ENCODE measurements at regions not wholly inside any gene's neighbourhood (a gene's known extent, or its start where the extent isn't known, plus 50 kb on each side); places are given as distances from the start of the nearest gene placed in this dataset.

DNA sequence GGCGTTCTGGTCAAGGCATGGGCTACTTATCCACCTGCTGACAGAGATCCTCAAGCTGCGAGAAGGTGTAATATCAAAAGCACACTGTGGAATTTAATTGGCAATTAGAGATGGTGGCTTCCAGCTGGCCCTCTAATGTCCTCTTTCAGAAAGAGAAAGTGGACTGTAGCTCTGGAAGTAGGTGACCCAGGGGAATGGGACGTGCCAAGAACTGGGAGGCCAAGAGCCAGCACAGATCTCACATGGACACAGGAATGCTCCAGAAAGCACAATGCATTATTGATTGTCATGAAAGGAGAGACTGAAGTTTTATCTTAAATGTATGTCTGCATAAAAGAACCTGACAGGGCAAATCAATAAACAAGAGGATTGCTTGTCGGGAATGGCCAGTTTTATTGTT, 198.6 kb upstream of the CDH4 start:
- Histone ChIP-seq H3K4me3 (no peak overlapping the region), H3K27me3 (ENCODE audit: control insufficient read depth in 3 of 3, insufficient read depth in 3 of 3, low read length in 2 of 3) (no peaks in the 10 kb centered on the region), H3K27ac (ENCODE audit: low read depth in 1 of 2, low read length in 1 of 2) (no peak overlapping the region), H3K36me3 (ENCODE audit: control insufficient read depth in 4 of 4, insufficient read depth in 4 of 4, low read length in 4 of 4) (no peaks in the 10 kb centered on the region), H3K9ac (ENCODE audit: insufficient read depth in 1 of 2, low read length in 2 of 2) (no peak overlapping the region), H3K9me3 (ENCODE audit: control insufficient read depth in 4 of 4, insufficient read depth in 3 of 4, low read length in 3 of 4) (peaks cover 0 to 4% (median 1%) of the 10 kb centered on the region in 4 donors), H3K4me1 (ENCODE audit: control insufficient read depth in 5 of 5, insufficient read depth in 5 of 5, low read length in 5 of 5) (peaks cover 0 to 34% (median 13%) of the 10 kb centered on the region in 5 donors)
- DNase-seq, result no peak
- ATAC-seq (ENCODE audit: insufficient read depth, low FRiP score), result no peak
- TF ChIP-seq, protein P1, sequence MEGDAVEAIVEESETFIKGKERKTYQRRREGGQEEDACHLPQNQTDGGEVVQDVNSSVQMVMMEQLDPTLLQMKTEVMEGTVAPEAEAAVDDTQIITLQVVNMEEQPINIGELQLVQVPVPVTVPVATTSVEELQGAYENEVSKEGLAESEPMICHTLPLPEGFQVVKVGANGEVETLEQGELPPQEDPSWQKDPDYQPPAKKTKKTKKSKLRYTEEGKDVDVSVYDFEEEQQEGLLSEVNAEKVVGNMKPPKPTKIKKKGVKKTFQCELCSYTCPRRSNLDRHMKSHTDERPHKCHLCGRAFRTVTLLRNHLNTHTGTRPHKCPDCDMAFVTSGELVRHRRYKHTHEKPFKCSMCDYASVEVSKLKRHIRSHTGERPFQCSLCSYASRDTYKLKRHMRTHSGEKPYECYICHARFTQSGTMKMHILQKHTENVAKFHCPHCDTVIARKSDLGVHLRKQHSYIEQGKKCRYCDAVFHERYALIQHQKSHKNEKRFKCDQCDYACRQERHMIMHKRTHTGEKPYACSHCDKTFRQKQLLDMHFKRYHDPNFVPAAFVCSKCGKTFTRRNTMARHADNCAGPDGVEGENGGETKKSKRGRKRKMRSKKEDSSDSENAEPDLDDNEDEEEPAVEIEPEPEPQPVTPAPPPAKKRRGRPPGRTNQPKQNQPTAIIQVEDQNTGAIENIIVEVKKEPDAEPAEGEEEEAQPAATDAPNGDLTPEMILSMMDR (IDR thresholded peaks at IDR 0.05; ENCODE audit: control extremely low read depth, extremely low read depth), result no peak
- WGBS, 2 donors, result 81 to 83% methylated on average over 4 of the region's 4 CpGs

- peak in 1 of 3 donors; percentile 18 for DNase-seq
- WGBS, 2 donors, result 50 to 58% methylated on average over 7 of the region's 7 CpGs
- TF ChIP-seq, protein P1 (IDR thresholded peaks at IDR 0.05; ENCODE audit: control extremely low read depth, extremely low read depth), result no peak
- Histone ChIP-seq H3K9ac (ENCODE audit: insufficient read depth in 1 of 2, low read length in 2 of 2) (no peak overlapping the region), H3K27me3 (ENCODE audit: control insufficient read depth in 3 of 3, insufficient read depth in 3 of 3, low read length in 2 of 3) (no peaks in the 10 kb centered on the region), H3K27ac (ENCODE audit: low read depth in 1 of 2, low read length in 1 of 2) (no peak overlapping the region), H3K4me1 (ENCODE audit: control insufficient read depth in 5 of 5, insufficient read depth in 5 of 5, low read length in 5 of 5) (peaks cover 0 to 34% (median 13%) of the 10 kb centered on the region in 5 donors), H3K36me3 (ENCODE audit: control insufficient read depth in 4 of 4, insufficient read depth in 4 of 4, low read length in 4 of 4) (no peaks in the 10 kb centered on the region), H3K9me3 (ENCODE audit: control insufficient read depth in 4 of 4, insufficient read depth in 3 of 4, low read length in 3 of 4) (peaks cover 0 to 4% (median 0%) of the 10 kb centered on the region in 4 donors), H3K4me3 (no peak overlapping the region)
- no peak for ATAC-seq (ENCODE audit: insufficient read depth, low FRiP score)
These were observed 198.2 kb upstream of the CDH4 start for GRCh38 chr20:61053889-61054288.

DNA sequence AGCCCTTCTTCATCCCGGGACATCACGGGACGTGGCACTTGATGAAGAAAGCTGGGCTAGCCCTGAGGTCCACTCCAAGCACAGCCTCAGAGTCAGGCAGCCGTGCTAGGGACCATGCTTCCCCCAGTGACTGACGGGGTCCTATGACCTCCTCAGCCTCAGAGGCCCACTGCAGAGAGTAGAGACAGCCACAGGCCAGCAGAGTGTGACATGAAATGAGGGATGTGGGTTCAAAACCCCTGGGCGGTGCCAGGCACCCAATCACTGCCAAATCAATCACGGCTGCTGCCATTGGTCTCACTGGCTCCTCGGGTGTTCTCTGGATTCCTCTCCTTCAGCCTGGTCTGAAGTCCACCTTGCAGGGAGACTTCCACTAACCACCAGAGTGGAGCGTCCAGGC, 197.7 kb upstream of the CDH4 start:
- no peak for ATAC-seq (ENCODE audit: insufficient read depth, low FRiP score)
- H3K27ac ChIP-seq (ENCODE audit: low read depth in 1 of 2, low read length in 1 of 2), result no peak overlapping the region

More for the DNA sequence above, 197.7 kb upstream of the CDH4 start:
- Histone ChIP-seq H3K36me3 (ENCODE audit: control insufficient read depth in 4 of 4, insufficient read depth in 4 of 4, low read length in 4 of 4) (no peaks in the 10 kb centered on the region), H3K9me3 (ENCODE audit: control insufficient read depth in 4 of 4, insufficient read depth in 3 of 4, low read length in 3 of 4) (peaks cover 0 to 4% (median 0%) of the 10 kb centered on the region in 4 donors), H3K9ac (ENCODE audit: insufficient read depth in 1 of 2, low read length in 2 of 2) (no peak overlapping the region), H3K4me3 (no peak overlapping the region), H3K27me3 (ENCODE audit: control insufficient read depth in 3 of 3, insufficient read depth in 3 of 3, low read length in 2 of 3) (no peaks in the 10 kb centered on the region), H3K4me1 (ENCODE audit: control insufficient read depth in 5 of 5, insufficient read depth in 5 of 5, low read length in 5 of 5) (peaks cover 0 to 34% (median 13%) of the 10 kb centered on the region in 5 donors)
- WGBS, 2 donors, result 77 to 84% methylated on average over 9 of the region's 9 CpGs
- TF ChIP-seq, protein P1 (IDR thresholded peaks at IDR 0.05; ENCODE audit: control extremely low read depth, extremely low read depth), result no peak
- no peak for DNase-seq

Data from lung (tissue), 11 donors.